SU-DHL-6 (cell line): ENCODE measurements at regions not wholly inside any gene's neighbourhood (a gene's known extent, or its start where the extent isn't known, plus 50 kb on each side); places are given as distances from the start of the nearest gene placed in this dataset.
"Not testable (repeated sequence)": the region's sequence is repeated elsewhere in the genome, so short reads cannot be mapped to it uniquely, and the experiment has no call there.

Experiments
- H2AFZ ChIP-seq: fragments of 200-600 bp; sonication (generic); 2 replicates; pipeline ENCODE4 v1.6.1; 2014; ENCODE audit warnings: low read depth, mild to moderate bottlenecking, moderate library complexity, mixed read lengths, antibody characterized with exemption, low read length; ENCODE audit not compliant: severe bottlenecking
- H3F3A ChIP-seq: fragments of 200-600 bp; shearing (Covaris generic); 2 replicates; pipeline ENCODE4 v1.6.0; 2016; ENCODE audit warnings: antibody characterized with exemption, mild to moderate bottlenecking; ENCODE audit not compliant: insufficient read depth
- H3K27ac ChIP-seq: fragments of 200-600 bp; sonication (generic); 2 replicates; pipeline ENCODE4 v1.5.1; 2016; ENCODE audit warnings: low read depth, mild to moderate bottlenecking, low read length, moderate library complexity, mixed read lengths
- H3K27me3 ChIP-seq: fragments of 200-600 bp; sonication (generic), shearing (Covaris generic); 2 replicates; pipeline ENCODE4 v1.6.0; 2014; ENCODE audit warnings: mild to moderate bottlenecking, low read length
- H3K36me3 ChIP-seq: fragments of 200-600 bp; sonication (generic); 2 replicates; pipeline ENCODE4 v1.6.1; 2014; ENCODE audit warnings: mild to moderate bottlenecking, low read length, mixed read lengths
- H3K4me2 ChIP-seq: fragments of 300-600, 200-600 bp; shearing (Covaris generic), sonication (generic); 2 replicates; pipeline ENCODE4 v1.6.0; 2014; ENCODE audit warnings: low read length, low read depth, mild to moderate bottlenecking; ENCODE audit not compliant: poor library complexity, severe bottlenecking
- H3K4me3 ChIP-seq: fragments of 200-600 bp; sonication (generic); 2 replicates; pipeline ENCODE4 v1.5.1; 2014; ENCODE audit warnings: antibody characterized with exemption, low read length, mild to moderate bottlenecking, mixed read lengths; ENCODE audit not compliant: insufficient read depth, poor library complexity, severe bottlenecking
- H3K79me2 ChIP-seq: fragments of 200-600 bp; sonication (generic); 2 replicates; pipeline ENCODE4 v1.6.1; 2014; ENCODE audit warnings: mild to moderate bottlenecking, low read length, moderate library complexity; ENCODE audit not compliant: insufficient read depth
- H3K9ac ChIP-seq: fragments of 200-600 bp; sonication (generic); 2 replicates; pipeline ENCODE4 v1.7.0; 2014; ENCODE audit warnings: mild to moderate bottlenecking, low read length
- H3K9me2 ChIP-seq: fragments of 200-600 bp; sonication (generic); replicated peaks from 2 replicates; pipeline ENCODE4 v1.6.1; 2014; ENCODE audit warnings: low read length; ENCODE audit not compliant: insufficient read depth
- H3K9me3 ChIP-seq: fragments of 200-600 bp; sonication (generic); 2 replicates; pipeline ENCODE4 v1.6.1; 2014; ENCODE audit warnings: low read length, mixed read lengths; ENCODE audit not compliant: insufficient read depth
- H4K20me1 ChIP-seq: fragments of 200-600 bp; sonication (generic); 2 replicates; pipeline ENCODE4 v1.6.1; 2014; ENCODE audit warnings: low read depth, mild to moderate bottlenecking, antibody characterized with exemption, low read length, moderate library complexity, mixed read lengths
- EZH2phosphoT487 ChIP-seq: fragments of 200-600 bp; sonication (generic), shearing (Covaris generic); conservative IDR thresholded peaks from 2 replicates; pipeline ENCODE4 v1.6.1; 2018; ENCODE audit warnings: mild to moderate bottlenecking, antibody characterized with exemption, low read length, moderate library complexity, mixed read lengths
- TF ChIP-seq, protein P1 (sequence below): fragments of 200-600 bp; sonication (generic); IDR thresholded peaks from one replicate; pipeline ENCODE4 v1.5.1; 2017; ENCODE audit warnings: antibody characterized with exemption, mild to moderate bottlenecking, low read length, moderate library complexity; ENCODE audit not compliant: insufficient read depth, poor library complexity, severe bottlenecking

GRCh38 chr12:74254784-74255183, 282.9 kb upstream of the ATXN7L3B start:
- H2AFZ ChIP-seq, result no peak overlapping the region
- H3K36me3 ChIP-seq, result no peaks in the 10 kb centered on the region
- H3K9me2 ChIP-seq, result no peaks in the 10 kb centered on the region
- H3K27me3 ChIP-seq, result no peaks in the 10 kb centered on the region
- H3F3A ChIP-seq, result no peaks in the 10 kb centered on the region
- no peaks in the 10 kb centered on the region for H3K9me3 ChIP-seq
- H3K27ac ChIP-seq, result no peak overlapping the region
- no peak overlapping the region for H3K4me3 ChIP-seq
- H4K20me1 ChIP-seq, result no peaks in the 10 kb centered on the region
- no peaks in the 10 kb centered on the region for H3K79me2 ChIP-seq
- no peak for TF ChIP-seq EZH2phosphoT487
- TF ChIP-seq, protein P1, sequence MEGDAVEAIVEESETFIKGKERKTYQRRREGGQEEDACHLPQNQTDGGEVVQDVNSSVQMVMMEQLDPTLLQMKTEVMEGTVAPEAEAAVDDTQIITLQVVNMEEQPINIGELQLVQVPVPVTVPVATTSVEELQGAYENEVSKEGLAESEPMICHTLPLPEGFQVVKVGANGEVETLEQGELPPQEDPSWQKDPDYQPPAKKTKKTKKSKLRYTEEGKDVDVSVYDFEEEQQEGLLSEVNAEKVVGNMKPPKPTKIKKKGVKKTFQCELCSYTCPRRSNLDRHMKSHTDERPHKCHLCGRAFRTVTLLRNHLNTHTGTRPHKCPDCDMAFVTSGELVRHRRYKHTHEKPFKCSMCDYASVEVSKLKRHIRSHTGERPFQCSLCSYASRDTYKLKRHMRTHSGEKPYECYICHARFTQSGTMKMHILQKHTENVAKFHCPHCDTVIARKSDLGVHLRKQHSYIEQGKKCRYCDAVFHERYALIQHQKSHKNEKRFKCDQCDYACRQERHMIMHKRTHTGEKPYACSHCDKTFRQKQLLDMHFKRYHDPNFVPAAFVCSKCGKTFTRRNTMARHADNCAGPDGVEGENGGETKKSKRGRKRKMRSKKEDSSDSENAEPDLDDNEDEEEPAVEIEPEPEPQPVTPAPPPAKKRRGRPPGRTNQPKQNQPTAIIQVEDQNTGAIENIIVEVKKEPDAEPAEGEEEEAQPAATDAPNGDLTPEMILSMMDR, result no peak
- H3K4me2 ChIP-seq, result no peak overlapping the region
- no peak overlapping the region for H3K9ac ChIP-seq

GRCh38 chr12:74259199-74259598, 278.4 kb upstream of the ATXN7L3B start:
- no peaks in the 10 kb centered on the region for H3K9me2 ChIP-seq
- H3K36me3 ChIP-seq, result no peaks in the 10 kb centered on the region
- H3K27ac ChIP-seq, result no peak overlapping the region
- no peak overlapping the region for H3K4me2 ChIP-seq
- no peak overlapping the region for H2AFZ ChIP-seq
- no peaks in the 10 kb centered on the region for H3F3A ChIP-seq
- no peaks in the 10 kb centered on the region for H3K9me3 ChIP-seq
- H4K20me1 ChIP-seq, result no peaks in the 10 kb centered on the region
- TF ChIP-seq, protein P1, result no peak
- TF ChIP-seq EZH2phosphoT487, result no peak
- H3K27me3 ChIP-seq, result no peaks in the 10 kb centered on the region
- H3K9ac ChIP-seq, result no peak overlapping the region
- no peak overlapping the region for H3K4me3 ChIP-seq
- H3K79me2 ChIP-seq, result no peaks in the 10 kb centered on the region

DNA sequence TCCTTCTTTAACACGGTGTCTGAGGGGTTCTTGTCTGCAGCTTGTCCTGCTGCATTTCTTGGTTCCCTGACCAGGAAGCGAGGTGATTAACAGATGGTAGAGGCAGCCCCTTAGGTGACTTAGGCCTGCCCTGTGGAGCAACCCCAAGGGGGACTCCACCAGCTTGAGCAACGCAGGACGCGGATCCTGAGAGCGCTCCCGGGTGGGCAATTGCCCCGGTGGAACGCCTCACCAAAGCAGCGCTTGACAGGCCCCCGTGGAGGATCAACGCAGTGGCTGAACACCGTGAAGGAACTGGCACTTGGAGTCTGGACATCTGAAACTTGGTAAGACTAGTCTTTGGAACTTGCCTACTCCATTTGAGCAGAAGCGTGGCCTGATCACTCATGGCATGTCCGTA, 272.9 kb upstream of the ATXN7L3B start:
- Histone ChIP-seq H3K27me3 (no peaks in the 10 kb centered on the region), H3K27ac (no peak overlapping the region), H3F3A (no peaks in the 10 kb centered on the region), H3K4me2 (no peak overlapping the region), H3K9me3 (no peaks in the 10 kb centered on the region), H3K79me2 (no peaks in the 10 kb centered on the region), H3K36me3 (no peaks in the 10 kb centered on the region), H3K9ac (no peak overlapping the region), H2AFZ (no peak overlapping the region), H4K20me1 (no peaks in the 10 kb centered on the region), H3K9me2 (no peaks in the 10 kb centered on the region), H3K4me3 (no peak overlapping the region)
- TF ChIP-seq EZH2phosphoT487, result no peak
- TF ChIP-seq, protein P1, result no peak

DNA sequence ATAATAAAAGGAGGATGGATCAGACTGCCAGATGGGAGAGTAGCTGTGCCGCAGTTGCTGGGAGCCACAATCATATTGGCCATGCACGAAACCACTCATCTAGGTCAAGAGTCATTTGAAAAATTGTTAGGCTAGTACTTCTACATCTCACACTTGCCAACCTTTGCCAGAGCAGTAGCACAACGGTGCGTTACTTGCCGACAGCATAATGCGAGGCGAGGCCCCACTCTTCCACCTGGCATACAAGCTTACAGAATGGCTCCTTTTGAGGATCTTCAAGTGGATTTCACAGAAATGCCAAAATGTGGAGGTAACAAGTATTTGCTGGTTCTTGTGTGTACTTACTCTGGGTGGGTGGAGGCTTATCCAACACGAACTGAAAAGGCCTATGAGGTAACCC, 268.3 kb upstream of the ATXN7L3B start:
- not testable (repeated sequence) for H3K36me3 ChIP-seq, H3K4me2 ChIP-seq, H3K4me3 ChIP-seq, H3K27ac ChIP-seq, H3K9ac ChIP-seq, H3K9me2 ChIP-seq, H3K9me3 ChIP-seq, H3K27me3 ChIP-seq, H4K20me1 ChIP-seq, H3F3A ChIP-seq, H3K79me2 ChIP-seq, H2AFZ ChIP-seq
